Fibroblast of skin of abdomen (primary cell): ENCODE measurements at regions not wholly inside any gene's neighbourhood (a gene's known extent, or its start where the extent isn't known, plus 50 kb on each side); places are given as distances from the start of the nearest gene placed in this dataset.
"Not testable (repeated sequence)": the region's sequence is repeated elsewhere in the genome, so short reads cannot be mapped to it uniquely, and the experiment has no call there.

ENCODE experiments used
- DNase-seq: peaks from one replicate; pipeline ENCODE4 v3.0.0-alpha.2; 2013

- no peak for DNase-seq
These were observed 114.7 kb downstream of the RTP5 start for GRCh38 chr2:241984271-241984655.

DNA sequence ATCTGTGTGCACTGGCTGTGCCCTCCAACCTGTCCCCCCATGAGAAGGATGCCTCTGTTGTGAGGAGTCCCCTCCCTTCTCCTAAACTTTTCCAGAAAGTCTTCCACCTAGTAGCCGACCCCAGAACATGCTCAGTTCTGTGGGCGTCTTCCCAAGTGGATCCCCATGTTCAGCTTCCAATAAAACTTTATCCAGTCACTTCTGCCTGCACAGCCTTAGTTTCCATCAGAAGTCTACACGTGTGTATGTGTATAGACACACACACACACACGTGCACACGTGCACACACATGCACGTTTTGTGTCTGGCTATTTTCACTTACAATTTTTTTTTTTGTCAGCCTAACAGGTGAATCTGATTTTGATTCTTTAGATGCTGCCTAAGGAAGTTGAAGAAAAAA, 115.1 kb downstream of the RTP5 start:
- DNase-seq = no peak

GRCh38 chr2:241985161-241985985, 115.8 kb downstream of the RTP5 start:
- not testable (repeated sequence) for DNase-seq

DNA sequence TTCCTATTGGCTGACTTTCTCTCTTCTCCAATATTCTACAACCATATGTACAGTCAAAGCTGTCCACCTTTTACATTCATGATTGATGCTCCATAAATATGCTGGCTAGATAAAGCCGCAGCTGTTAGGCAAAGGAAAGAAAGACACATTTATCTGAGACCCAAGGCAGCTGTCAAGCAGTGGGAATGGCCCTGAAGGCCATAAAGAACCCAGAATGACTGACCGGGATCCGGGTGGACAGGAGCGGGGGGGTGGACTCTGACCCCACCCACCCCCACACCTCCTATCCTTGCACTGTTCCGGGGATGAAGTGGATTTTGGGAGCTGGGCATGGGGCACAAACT, 116.4 kb downstream of the RTP5 start:
- DNase-seq = no peak

DNA sequence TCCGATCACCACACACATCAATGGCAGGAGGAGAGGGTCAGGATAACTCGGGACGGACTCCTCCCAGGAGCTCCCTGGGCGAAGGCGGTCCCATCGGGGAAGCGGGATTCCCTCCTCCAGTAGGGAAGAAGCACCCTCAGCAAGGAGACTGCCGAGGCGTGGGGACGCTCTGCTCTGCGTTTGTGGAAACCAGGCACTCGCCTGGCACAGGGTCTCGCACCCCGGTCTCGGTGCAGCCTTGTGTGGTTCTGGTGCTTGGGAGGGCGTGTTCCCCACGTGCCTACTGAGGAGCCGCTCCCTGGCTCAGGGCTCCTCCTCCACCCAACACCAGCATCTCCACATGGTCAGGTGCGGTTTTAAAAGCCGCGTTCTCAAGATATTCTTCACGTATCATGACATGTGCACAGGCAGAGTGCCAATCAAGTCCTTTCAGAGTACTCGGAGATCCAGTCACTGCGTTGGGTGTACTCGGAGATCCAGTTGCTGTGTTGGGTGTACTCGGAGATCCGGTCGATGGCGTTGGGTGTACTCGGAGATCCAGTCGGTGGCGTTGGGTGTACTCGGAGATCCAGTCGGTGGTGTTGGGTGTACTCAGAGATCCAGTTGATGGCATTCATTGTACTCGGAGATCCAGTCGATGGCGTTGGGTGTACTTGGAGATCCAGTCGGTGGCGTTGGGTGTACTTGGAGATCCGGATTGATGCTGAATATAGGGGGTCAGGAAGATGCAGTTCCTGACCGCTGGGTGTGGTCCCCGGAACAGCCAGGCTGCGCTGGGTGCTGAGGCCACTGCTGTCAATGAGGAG, 117.5 kb downstream of the RTP5 start:
- DNase-seq = no peak

GRCh38 chr2:241987726-241988125, 118.2 kb downstream of the RTP5 start:
- no peak for DNase-seq

DNA sequence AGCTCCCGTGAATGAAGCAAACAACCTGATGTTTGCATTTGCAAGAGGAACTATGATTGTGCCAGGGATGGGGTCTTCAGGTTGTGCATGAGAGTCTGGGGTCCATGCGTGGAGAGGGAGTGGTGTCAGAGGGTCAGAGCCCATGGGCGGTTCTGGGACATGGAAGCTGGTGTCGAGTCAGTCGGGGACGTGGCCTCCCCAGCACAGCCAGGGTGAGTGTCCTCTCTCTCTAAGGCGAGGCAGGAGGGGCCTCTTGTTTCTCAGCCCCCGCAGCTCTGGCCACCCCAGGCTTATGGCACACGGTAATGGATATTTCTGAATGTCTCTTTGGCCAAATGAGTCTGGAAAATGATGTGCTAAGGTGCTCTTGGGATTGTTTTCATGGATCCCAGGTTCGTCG, 118.6 kb downstream of the RTP5 start:
- DNase-seq = no peak

DNA sequence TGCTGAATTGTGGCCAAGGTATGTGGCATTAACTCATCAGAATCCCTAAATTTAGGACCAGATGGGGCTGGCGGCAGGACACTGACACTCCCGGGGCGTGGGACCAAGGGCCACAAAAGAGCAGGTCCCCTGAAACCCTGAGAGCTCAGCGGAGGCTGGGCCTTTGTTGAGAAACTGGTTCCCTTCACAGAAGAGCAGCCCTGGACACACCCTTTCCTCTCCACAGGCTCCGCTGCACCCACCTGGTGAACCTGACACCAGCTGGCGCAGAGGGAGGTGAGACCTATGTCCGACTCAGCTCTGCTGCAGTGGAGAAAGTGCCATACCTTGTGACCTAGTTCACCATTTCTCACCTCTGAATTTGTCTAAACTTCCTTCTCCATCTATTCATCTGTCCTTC, 119.5 kb downstream of the RTP5 start:
- DNase-seq = no peak

DNA sequence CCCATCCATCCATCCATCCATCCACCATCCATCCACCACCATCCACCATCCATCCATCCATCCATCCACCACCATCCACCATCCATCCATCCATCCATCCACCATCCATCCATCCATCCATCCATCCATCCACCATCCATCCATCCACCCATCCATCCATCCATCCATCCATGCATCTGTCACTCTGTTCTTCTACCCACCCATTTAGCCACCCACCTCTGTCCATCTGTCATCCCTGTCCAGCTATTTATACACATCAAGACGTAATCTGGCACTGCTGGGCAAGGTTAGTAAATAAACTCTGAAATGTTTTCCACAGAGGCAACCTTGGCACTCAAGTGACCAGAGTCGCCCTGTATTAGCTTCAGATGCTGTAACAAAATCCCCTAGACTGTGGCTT, 120.9 kb downstream of the RTP5 start:
- no peak for DNase-seq

GRCh38 chr2:241991299-241991698, 121.8 kb downstream of the RTP5 start:
- DNase-seq = no peak

DNA sequence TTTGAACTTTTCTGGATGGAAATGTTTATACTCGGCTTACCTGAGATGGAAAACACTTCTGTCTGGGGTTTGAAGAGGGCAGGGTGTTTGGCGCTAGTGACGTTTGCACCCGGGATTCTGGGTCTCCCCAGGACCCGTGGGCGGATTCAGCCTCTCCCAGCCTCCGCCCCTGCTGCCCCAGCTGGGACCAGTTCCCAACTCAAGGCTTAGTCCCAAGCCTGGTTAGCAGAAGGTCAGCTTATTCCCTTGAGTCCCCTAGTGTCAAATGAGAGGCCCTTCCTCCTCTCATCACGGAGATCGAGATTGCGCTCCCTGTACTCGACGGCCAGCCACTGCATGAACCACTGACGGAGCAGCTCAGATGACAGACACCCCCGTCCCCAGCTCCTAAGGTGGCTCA, 123.2 kb downstream of the RTP5 start:
- DNase-seq = no peak

DNA sequence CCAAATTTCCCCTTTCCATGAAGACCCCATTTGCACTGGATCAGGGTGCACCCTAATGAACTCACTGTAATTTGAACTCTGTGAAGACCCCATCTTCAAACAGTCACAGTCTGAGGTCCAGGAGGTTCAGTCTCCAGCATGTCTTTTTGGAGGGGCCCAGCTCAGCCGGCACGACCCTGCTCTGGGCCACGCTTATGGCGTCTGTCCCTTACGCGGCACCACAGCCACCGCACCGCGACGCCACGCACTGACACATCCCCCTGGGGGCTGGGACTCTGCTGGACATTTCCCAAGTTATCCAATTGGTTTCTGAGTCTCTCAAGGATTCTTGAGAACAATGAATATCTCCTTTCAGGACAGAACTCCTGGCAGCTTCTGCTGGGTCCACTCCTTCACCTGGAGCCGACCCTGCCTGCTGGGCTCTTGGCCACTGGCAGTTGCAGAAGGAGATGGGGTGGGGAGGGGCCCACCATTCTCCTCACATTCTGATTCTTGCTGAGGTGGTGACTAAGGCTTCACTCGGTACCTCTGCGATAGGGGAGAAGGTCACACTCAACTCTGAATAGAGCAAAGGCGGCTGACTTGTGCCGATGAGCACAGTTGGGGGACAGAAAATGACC, 124.0 kb downstream of the RTP5 start:
- DNase-seq = no peak

GRCh38 chr2:241994086-241994485, 124.6 kb downstream of the RTP5 start:
- no peak for DNase-seq

- no peak for DNase-seq
These were observed 125.2 kb downstream of the RTP5 start for GRCh38 chr2:241994556-241995213.

GRCh38 chr2:241996100-241996499, 126.6 kb downstream of the RTP5 start:
- no peak for DNase-seq

DNA sequence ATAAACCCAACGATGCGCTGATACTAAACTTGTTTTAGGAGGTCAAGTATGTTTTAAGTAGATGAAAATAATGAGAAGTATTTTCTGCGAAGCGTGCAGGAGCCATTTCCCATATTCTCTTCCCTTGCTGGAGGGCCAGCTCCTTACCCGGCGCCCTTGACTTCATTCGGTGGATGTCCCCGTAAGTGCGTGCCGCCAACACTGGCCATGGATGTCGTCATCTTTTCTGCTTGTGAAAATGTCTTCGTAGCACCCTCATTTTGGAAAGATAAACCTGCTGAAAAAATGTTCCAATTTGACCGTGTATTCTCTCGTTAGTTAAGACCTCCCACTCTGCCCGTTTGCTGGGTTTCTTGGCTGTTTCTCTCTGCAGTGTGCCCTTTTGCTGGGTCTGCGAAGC, 127.5 kb downstream of the RTP5 start:
- DNase-seq = no peak

DNA sequence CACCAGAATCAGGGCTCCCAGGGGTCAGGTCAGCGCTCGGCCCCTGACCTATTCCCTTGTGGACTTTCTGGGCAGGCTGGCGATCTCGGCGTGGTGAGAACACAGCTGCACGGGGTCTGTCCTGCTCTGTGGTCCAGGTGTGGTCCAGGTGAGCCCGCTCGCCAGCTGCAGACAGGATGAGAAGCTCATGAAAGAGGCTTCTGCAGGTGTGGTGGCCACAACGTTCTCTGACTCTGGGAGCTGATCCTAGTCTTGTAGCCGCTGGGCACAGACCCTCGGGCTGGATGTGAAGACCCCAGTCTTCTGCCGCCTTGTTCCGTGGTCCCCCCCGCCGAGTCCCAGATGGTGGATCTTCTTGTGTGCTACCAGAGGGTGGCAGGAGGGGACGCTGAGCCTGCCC, 129.7 kb downstream of the RTP5 start:
- DNase-seq = no peak

- DNase-seq = no peak
These were observed 132.3 kb downstream of the RTP5 start for GRCh38 chr2:242001853-242002252.

DNA sequence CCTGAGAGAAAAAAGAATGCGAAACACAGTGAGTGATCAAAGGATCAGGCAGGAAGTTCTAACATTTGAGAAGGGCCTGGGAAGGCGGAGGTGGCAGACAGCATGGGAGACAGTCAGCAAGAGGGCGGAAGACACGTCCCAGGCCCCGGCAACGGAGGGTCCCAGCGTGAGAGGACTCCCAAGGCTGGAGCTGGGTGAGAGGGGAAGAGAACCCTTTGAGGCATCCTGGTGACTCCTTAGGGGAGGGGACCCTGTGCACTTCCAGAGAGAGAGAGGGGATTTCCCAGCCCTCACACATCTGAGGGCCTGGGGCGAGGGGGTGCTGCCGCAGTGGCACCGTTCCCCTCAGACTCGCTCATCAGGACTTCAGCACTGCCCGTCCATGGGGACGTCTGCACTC, 133.4 kb downstream of the RTP5 start:
- DNase-seq = no peak

- DNase-seq = no peak
These were observed 134.8 kb downstream of the RTP5 start for GRCh38 chr2:242004223-242004901.

DNA sequence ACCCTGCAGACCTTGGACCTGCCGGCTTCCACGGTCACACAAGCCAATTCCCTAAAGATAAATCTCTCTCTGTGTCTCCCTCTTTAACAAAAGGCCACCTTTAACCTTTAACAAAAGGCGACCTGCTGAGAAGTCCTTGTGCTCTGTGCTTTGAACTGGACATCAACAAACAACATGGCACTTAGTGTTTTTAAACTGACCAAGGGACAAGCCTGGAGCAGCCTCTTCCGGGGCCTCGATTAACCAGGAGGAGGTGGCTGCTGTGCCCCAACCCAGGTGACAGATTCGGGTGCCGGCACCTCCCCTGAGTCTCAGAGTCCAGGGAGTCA, 135.3 kb downstream of the RTP5 start:
- no peak for DNase-seq

GRCh38 chr2:242006091-242006634, 136.6 kb downstream of the RTP5 start:
- DNase-seq = not testable (repeated sequence)
